Gastrocnemius medialis (tissue), 4 donors: ENCODE measurements at regions not wholly inside any gene's neighbourhood (a gene's known extent, or its start where the extent isn't known, plus 50 kb on each side); places are given as distances from the start of the nearest gene placed in this dataset.

ENCODE experiments used
- CTCF ChIP-seq, 5 experiments: fragments of 450-650 bp in 3 of 5; fragments of 200-600 bp in 2 of 5; sonication (generic) in 2 of 5; IDR thresholded peaks in 4 of 5; conservative IDR thresholded peaks in 1 of 5; 1 replicate in 4 of 5; 2 replicates in 1 of 5; pipeline ENCODE4 v1.5.1; 2016 to 2019; ENCODE audit warnings: antibody characterized with exemption in 5 of 5, mild to moderate bottlenecking in 3 of 5, moderate library complexity in 3 of 5
- POLR2A ChIP-seq, 2 donors: fragments of 450-650 bp; IDR thresholded peaks; one replicate each; pipeline ENCODE4 v1.6.1; 2017; ENCODE audit warnings: antibody characterized with exemption in 2 of 2, mild to moderate bottlenecking in 2 of 2, moderate library complexity in 2 of 2

GRCh38 chr4:28675582-28675981, 1814.9 kb downstream of the STIM2 start:
- no peak for TF ChIP-seq CTCF (IDR thresholded peaks at IDR 0.05 in 4 of 5, conservative IDR thresholded peaks at IDR 0.05 in 1 of 5)
- TF ChIP-seq POLR2A (IDR thresholded peaks at IDR 0.05), result no peak
